Bone marrow (tissue), 2 donors: ENCODE measurements at regions not wholly inside any gene's neighbourhood (a gene's known extent, or its start where the extent isn't known, plus 50 kb on each side); places are given as distances from the start of the nearest gene placed in this dataset.

Experiments
- DNase-seq, 2 donors: peaks; one replicate each; lab custom pipeline; 2025; lab: John Stamatoyannopoulos, UW

DNA sequence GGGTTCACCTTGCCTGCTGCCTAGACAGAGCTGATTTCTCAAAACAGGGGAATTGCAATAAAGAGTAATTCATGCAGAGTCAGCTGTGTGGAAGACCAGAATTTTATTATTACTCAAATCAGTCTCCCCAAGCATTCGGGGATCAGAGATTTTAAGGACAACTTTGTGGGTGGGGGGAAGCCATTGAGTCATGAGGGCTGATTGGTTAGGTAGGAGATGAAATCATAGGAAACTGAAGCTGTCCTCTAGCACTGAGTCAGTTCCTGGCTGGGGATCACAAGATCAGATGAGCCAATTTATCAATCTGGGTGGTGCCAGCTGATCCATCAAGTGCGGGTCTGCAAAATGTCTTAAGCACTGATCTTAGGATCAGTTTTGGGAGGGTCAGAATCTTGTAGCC is 159.1 kb upstream of the MAP1B start:
- DNase-seq: no peak

DNA sequence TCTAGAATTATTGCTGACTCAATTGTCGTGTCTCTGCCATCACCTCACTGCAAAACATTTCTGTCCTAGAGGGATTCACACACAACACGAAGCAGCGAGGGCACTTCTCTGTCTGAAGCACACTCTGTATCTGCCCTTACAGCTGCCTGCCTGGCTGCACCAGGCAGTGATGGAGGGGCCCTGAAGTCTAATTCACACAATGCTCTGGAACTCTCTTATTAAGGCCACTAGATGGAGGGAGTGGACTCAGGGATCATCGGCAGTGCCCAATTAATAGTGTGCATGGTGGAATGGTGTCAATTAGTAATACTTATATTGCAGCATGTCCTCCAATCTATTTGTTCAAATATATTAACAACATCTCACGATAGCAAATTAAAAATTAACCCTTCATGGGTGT is 157.5 kb upstream of the MAP1B start:
- no peak for DNase-seq

- DNase-seq: no peak
Measured at GRCh38 chr5:71953866-71954265, 153.4 kb upstream of the MAP1B start.

DNA sequence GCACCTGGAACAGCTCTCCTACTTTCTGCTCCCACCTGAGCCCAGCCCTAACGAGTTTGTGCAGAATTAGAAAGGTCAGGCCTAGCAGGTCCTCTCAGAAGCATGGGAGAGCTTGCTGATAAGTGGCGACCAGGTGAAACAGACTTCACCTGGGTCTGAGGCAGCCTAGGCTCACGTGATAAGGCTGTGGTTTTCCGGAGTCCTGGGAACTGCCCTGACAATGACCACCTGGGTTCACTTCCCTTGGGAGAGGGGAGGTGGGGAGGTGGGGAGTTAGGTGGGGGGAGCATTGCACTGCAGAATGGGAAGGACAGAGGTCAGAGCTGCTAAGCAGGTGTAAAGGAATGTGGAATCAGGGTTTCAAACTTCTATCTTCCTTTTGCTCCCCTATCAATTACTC is 152.9 kb upstream of the MAP1B start:
- no peak for DNase-seq

DNA sequence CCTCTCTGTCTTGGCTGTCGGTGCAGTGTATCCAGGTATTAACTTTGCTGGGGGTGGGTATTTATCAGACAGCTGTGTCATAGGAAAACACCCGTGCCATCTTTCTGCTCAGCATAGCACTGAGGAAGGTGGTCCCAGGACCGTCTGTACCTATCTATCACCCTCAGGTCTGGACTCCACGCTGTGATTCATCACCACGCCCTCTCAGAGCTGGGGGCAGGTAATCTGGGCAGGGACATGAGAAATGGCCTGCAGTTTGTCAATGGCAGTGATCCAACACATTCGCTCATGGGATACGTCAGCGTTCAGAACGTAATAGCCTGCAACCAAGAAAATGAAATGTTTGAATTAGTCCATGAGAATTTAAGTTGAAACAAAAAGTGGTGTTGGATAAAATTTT is 151.6 kb upstream of the MAP1B start:
- DNase-seq: no peak

DNA sequence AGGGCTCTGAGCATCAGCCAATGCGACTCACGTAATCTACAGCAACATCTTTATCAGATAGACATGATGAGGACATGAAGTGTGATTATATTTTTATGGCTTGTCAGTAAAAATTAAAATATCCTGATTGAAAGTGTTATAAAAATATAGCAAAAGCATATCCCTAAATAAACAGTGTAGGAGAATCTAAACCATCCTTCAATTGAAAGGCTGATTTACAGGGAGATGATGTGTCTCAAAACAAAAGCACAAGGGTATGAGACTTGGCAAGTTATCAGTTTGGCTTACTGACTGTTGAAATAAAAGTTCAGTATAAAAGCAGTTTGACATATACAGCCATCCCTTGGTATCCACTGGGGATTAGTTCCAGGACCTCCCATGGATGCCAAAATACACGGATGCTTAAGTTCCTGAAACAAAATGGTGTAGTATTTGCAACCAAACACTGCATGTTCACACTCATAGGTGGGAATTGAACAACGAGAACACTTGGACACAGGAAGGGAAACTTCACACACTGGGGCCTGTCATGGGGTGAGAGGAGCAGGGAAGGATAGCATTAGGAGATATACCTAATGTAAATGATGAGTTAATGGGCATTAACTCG is 149.9 kb upstream of the MAP1B start:
- no peak for DNase-seq

DNA sequence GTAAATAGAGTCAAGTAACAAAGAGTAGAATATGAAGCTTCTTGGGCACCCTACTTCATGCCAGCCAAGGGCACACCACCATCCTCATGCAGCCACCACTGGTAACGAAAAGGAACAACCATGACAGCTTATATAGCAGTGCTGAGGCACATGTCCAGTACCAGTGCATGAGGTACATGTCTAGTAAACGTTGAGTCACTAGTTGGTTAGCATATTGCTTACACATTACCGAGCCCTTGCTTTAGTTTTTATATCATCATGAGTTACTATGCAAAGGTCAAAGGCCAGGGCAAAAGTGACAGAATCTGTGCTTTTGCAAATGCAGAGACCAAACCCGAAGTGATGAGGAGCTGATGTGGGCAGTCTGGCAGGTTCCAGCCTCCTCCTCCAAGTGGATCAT is 147.1 kb upstream of the MAP1B start:
- no peak for DNase-seq

DNA sequence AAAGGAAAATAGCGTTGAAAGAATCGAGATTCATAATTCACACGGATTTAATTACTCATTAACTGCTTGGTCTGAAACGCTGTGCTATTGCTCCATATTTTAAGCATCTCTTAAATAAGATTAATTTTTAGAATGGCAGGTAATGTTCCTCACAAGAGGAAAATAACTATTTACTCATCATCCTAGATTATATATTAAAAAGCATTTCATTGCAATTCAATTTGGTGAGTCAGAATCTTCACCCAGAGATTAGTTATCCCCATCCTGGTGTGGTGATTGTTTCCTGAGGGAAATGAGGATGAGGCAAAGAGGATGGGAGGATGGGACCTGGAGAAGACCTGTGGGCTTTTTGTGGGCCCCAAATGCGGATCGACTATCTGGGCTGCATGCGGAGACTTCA is 145.5 kb upstream of the MAP1B start:
- DNase-seq: no peak

DNA sequence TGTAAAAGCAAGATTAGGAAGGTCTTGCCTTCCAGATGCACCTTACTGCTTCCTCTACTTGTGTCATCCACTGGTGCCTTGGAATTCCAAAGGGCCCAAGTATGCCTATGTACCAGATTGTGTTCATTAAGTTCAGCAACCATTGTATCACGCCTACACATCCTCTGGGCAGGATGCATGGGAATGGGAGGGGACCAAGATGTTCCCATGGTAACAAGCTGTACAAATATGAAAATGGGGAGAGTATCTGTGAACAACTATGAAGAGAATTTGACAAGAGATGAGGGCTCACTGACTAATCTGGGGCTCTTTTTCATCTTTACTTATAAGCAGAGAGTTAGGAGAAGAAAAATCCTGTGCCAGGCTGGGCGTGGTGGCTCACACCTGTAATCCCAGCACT is 137.8 kb upstream of the MAP1B start:
- DNase-seq: no peak

DNA sequence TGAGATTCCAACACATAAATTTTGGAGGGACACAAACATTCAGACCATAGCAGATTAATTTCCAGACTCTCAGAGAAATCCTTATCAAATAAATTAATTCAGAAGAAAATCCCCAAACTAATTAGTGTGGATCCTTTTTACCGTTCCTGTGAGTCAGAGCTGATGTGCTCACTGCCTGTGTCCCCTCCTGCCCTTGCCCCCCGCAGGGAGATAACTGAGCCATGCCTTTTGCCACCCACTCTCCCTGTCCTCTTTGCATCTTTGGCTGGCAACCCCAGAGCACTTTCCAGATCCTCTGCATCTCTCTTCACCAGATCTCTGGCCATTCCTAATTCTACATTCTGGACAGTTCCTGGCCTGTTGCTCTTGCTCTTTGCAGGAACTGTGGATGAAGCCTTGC is 135.4 kb upstream of the MAP1B start:
- DNase-seq: no peak

DNA sequence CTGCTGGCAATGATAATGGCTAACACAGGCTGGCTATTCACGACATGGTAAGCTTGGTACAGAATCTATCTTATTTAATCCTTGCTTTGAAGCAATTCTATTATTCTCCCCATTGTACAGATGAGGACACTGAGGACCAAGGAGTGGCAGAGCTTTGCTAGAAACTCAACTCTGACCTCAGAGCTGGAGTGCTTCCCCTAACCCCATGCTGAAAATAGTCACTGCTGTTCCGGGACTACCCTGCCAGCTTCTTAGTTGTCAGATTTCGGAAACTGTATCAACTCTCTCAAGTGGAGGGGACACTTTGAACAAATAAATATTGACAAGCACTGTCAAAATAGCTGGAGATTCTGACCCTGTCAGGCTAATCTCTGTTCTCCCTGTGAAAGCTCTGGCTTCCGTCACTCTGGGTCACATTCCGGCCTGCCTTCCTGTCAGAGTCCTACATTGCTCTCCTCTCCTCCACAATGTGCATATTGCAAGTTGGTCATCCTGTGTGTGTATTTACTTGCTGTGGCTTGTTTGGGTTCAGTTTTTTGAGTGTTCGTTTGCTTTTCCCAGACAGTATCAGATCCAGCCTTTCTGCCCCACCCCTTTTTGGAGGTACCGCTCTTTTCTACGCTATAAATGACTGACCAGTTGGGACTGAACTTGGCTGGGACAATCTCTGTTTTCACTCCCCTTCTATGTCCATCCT is 134.3 kb upstream of the MAP1B start:
- no peak for DNase-seq

- no peak for DNase-seq
Measured at GRCh38 chr5:71973563-71973962, 133.7 kb upstream of the MAP1B start.

GRCh38 chr5:71974165-71974564 is 133.1 kb upstream of the MAP1B start:
- DNase-seq: no peak

DNA sequence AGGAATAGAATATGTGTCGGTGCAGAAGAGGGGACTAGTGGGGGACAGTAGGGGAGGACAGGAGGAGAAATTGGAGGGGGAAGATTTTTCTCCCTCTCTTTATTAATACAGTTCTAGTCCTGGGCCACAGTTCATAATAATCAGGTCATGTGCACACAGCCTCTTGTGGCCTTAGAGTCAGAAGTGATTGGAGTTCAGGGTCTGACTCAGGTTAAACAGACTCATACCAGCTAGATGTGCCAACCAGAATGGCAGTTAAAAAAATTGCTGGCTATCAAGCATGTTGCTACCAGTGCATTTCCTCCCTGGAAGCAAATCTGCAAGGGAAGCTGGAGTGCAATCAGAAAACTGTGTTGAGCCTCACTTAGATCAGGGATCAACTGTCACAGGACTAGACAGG is 132.7 kb upstream of the MAP1B start:
- no peak for DNase-seq

- no peak for DNase-seq
Measured at GRCh38 chr5:71976449-71976848, 130.8 kb upstream of the MAP1B start.

DNA sequence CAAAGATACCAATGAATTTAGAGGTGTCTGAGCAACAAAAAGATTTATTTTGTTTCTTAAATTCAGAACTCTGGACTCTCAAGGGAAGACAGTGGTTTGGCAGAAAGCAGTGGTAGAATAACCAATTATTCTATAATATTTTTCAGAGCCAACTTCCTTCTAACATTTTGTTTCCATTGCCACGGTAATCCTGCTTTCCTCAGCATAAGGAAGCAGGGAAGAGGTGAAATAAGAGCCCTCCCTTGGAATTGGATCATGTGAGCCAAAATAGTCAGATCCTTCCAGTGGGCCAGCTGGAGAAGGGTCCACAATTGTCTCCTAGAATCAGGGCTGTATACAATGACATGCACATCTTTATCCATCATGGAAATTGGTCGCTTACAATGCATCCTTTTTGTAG is 130.0 kb upstream of the MAP1B start:
- DNase-seq: no peak

GRCh38 chr5:71978216-71978615 is 129.1 kb upstream of the MAP1B start:
- no peak for DNase-seq

DNA sequence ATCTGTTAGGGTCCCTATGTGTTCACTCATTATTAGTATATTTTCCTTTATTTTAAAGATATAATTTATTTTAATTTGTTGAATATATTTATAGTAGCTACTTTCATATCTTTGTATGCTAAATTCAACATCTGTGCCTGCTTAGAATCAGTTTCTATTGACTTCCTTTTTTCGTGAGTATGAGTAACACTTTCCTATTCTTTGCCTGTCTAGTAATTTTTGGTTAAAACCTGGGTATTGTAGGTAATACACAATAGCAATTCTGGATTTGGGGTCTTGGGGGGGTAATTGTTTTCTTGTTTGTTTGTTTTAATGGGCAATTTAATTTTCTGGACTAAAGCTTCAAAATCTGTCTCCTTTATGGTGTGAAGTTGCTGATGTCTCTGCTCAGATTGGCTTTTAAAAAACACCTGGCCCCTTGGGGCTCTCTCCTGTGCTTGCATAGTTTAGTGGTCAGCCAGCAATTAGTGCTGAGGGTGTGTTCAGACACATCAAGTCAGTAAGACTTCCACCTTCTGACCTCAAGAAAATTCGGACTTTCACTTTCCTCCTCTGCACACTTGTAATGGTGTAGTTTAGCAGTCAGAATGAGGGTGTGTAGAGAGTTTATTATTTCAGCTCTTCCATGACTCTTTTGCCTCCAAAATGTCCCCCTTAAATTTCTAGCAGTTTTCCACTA is 124.4 kb upstream of the MAP1B start:
- no peak for DNase-seq

DNA sequence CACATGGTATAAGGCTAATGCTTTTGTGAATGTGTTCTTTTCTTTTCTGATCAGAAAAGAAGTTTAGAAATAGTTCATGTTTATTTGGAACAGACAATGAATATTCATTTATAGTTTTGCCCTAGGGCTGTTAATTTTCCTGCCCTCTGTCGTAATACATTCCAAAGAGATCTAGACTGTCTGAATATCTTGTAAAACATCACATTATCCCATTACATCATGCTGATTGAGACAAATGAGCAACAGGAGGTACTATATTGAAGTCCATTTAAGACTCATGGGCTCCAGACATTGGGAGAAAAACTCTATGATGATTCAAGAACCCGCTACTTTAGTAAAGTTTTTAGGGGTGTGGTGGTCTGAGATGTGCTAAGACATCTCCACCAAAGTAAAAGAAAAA is 121.2 kb upstream of the MAP1B start:
- DNase-seq: no peak

GRCh38 chr5:71988808-71989207 is 118.5 kb upstream of the MAP1B start:
- no peak for DNase-seq

GRCh38 chr5:71993600-71993999 is 113.7 kb upstream of the MAP1B start:
- no peak for DNase-seq

DNA sequence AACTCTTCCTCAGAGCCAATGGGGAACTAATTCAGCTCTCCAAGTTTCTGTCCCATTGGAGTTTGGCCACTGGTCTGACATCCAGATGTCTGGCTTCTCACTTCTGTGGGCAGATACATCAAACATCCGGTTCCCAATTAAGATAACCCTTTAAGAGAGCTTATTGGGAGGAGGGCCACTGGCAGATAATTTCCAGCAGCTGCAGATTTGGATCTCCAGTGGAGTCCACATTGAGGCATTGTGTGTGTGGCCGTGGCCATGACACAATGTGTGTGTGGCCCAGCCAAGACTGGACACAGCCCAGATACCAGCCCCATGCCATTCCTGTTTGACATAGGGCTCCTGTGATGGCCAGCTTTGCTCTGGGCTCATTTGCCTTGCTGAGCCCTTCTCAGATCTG is 110.5 kb upstream of the MAP1B start:
- DNase-seq: no peak

DNA sequence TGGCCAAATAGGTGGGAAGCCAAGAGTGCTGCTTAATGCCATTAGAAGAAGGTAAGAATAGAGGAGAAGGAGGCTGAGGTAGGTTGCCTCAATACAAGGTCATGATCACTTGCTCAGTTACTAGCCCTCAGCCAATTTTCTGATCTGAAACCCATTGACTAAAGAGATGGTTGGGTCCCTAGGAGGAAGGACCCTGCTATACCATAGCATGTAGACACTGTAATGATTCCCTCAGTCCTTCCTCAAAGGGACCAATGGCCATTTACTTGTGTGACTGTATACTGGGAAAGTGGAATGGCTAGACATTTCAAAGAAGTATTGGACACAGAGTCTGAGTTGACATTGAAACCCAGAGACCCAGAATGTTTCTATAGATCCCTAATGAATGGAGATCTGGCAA is 108.5 kb upstream of the MAP1B start:
- DNase-seq: no peak

DNA sequence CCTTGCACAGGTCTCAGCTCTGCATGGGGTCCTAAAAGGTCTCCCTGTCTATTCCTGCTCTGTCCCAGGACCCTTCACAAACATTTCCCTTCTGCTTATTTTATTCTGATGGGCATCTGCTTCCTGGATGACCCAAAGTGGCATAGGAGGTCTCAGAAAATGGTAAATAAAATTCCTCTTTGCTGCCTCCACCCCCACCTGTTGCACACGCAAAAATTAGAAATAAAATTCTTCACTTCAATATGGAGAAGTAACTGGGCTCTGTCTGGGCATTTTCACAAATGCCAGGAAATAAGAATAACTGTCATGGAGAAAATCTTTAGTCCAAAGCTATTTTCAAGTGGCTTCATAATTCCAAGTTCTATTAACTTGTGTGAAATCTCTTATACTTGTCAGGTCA is 106.6 kb upstream of the MAP1B start:
- no peak for DNase-seq
